ENCODE measurements at regions not wholly inside any gene's neighbourhood (a gene's known extent, or its start where the extent isn't known, plus 50 kb on each side); places are given as distances from the start of the nearest gene placed in this dataset.

- peak; percentile 80 for DNase-seq (ENCODE audit: low read depth)
- H3K4me3 ChIP-seq (ENCODE audit: low read length), result no peak overlapping the region
- TF ChIP-seq CTCF (IDR thresholded peaks at IDR 0.05; ENCODE audit: insufficient read depth, low read depth, low read length, missing control alignments), result no peak
Measured at GRCh38 chr16:5905935-5906334, 808.3 kb upstream of the EEF2KMT start.

DNA sequence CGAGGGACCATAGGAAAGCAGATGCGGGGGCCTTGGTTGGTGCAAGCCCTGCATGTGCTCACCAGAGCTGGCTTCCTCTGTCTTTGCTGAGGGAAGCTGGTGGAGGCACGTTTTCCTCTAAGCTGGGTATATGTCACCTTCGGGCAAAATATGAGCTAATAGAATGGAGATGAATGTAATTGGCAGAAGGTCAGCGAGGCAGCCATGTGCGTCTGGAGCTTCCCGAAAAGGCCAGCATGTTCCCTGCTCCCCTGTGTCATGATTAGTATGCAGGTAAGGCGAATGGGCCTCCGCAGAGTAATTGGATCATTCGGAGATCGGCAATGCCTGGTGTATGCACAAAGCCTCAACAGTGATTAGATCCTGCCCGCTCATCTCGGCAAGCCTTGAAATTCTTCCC lies 806.2 kb upstream of the EEF2KMT start:
- TF ChIP-seq CTCF (IDR thresholded peaks at IDR 0.05; ENCODE audit: insufficient read depth, low read depth, low read length, missing control alignments), result no peak
- no peak overlapping the region for H3K4me3 ChIP-seq (ENCODE audit: low read length)
- peak; percentile 30 for DNase-seq (ENCODE audit: low read depth)

GRCh38 chr16:5903153-5903552 lies 805.6 kb upstream of the EEF2KMT start:
- H3K4me3 ChIP-seq (ENCODE audit: low read length), result no peak overlapping the region
- no peak for TF ChIP-seq CTCF (IDR thresholded peaks at IDR 0.05; ENCODE audit: insufficient read depth, low read depth, low read length, missing control alignments)
- DNase-seq (ENCODE audit: low read depth), result peak; percentile 88

DNA sequence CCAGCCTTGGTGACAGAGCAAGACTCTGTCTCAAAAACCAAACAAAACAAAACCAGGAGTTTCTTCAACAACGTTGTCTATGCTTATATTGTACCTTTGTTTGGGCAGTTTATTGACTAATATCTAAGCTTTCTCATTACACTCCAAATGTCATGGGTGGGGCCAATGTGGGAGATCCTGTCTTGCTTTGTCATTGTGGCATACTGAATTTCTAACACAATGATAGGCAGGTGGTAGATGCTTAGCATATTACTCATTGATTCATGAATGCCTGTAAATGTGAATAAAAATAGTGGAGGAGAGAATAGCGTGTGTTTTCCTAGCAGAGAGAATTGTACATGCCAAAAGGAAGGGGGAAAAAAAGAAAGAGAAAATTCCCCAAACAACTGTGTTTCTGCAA lies 802.5 kb upstream of the EEF2KMT start:
- H3K4me3 ChIP-seq (ENCODE audit: low read length), result no peak overlapping the region
- no peak for TF ChIP-seq CTCF (IDR thresholded peaks at IDR 0.05; ENCODE audit: insufficient read depth, low read depth, low read length, missing control alignments)
- peak; percentile 82 for DNase-seq (ENCODE audit: low read depth)

DNA sequence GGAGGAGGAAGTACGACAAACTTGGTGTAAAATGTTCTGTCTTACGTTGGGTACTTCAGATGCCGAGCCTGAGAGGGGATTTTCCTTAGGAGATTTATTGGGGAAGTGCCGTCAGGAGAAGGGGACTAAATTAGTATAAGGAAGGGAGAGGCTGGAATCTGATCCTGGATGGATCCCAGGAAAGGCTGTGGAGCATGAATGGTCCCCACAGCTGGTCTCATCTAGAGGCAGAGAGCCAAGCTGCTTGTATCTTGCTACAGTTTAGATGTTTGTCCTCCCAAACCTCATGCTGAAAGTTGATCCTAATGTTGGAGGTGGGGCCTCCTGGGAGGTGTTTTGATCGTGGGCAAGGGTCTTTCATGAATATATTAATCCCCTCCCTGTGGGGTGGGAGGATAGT lies 798.4 kb upstream of the EEF2KMT start:
- no peak for DNase-seq (ENCODE audit: low read depth)
- no peak overlapping the region for H3K4me3 ChIP-seq (ENCODE audit: low read length)
- no peak for TF ChIP-seq CTCF (IDR thresholded peaks at IDR 0.05; ENCODE audit: insufficient read depth, low read depth, low read length, missing control alignments)

- peak; percentile 48 for DNase-seq (ENCODE audit: low read depth)
- no peak overlapping the region for H3K4me3 ChIP-seq (ENCODE audit: low read length)
- TF ChIP-seq CTCF (IDR thresholded peaks at IDR 0.05; ENCODE audit: insufficient read depth, low read depth, low read length, missing control alignments), result no peak
Measured at GRCh38 chr16:5895137-5895536, 797.5 kb upstream of the EEF2KMT start.

DNA sequence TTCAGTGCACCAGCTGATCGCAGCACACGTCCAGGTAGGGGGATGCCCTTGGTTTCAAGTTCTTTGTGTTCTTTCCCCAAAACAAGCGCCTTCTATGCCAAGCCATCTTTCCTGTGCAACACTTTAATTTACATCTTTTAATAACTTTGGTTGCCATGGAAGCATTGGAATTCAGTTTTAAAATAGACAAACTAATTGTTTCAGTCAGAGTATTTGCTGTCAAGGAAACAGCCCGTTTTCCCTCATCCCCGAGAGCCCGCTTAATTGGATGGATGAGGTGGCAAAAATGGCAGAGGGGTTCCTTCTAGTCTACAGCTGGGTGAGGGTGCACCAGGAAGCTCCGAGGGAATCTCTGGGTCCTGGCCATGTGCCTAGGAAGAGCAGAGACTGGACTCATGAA lies 793.7 kb upstream of the EEF2KMT start:
- H3K4me3 ChIP-seq (ENCODE audit: low read length), result no peak overlapping the region
- TF ChIP-seq CTCF (IDR thresholded peaks at IDR 0.05; ENCODE audit: insufficient read depth, low read depth, low read length, missing control alignments), result no peak
- no peak for DNase-seq (ENCODE audit: low read depth)

Data from epithelial cell of esophagus (primary cell).